Adrenal gland (tissue), 5 donors: ENCODE measurements at regions not wholly inside any gene's neighbourhood (a gene's known extent, or its start where the extent isn't known, plus 50 kb on each side); places are given as distances from the start of the nearest gene placed in this dataset.

ENCODE experiments used
- CTCF ChIP-seq, 6 experiments: fragments of 450-650 bp in 4 of 6; fragments of 200-600 bp in 2 of 6; sonication (generic) in 1 of 6; IDR thresholded peaks; 1 replicate in 5 of 6; 2 replicates in 1 of 6; pipeline versions ENCODE4 v1.5.1 to v1.8.0; 2016 to 2021; ENCODE audit warnings: antibody characterized with exemption in 6 of 6, mild to moderate bottlenecking in 2 of 6, moderate library complexity in 1 of 6
- POLR2A ChIP-seq, 2 donors: fragments of 450-650 bp; IDR thresholded peaks; one replicate each; pipeline ENCODE4 v1.6.1; 2017; ENCODE audit warnings: antibody characterized with exemption in 2 of 2, mild to moderate bottlenecking in 2 of 2, moderate library complexity in 1 of 2
- donor health status: DM: no; HTN: no; CAD: no.

GRCh38 chr7:24038993-24039392, 245.0 kb upstream of the NPY start:
- TF ChIP-seq POLR2A (IDR thresholded peaks at IDR 0.05): no peak
- no peak for TF ChIP-seq CTCF (IDR thresholded peaks at IDR 0.05)
